Peyer's patch (tissue), 4 donors: ENCODE measurements at regions not wholly inside any gene's neighbourhood (a gene's known extent, or its start where the extent isn't known, plus 50 kb on each side); places are given as distances from the start of the nearest gene placed in this dataset.

Source experiments
- DNase-seq, 3 donors: peaks; one replicate each; pipeline ENCODE4 v3.0.0-alpha.2; 2017 to 2019
- H3K27ac ChIP-seq, 4 donors: fragments of 200-600 bp; sonication (generic); one replicate each; pipeline ENCODE4 v1.5.1; 2016 to 2019
- H3K27me3 ChIP-seq, 2 donors: fragments of 200-600 bp; sonication (generic); one replicate each; pipeline ENCODE4 v1.5.1; 2019
- H3K36me3 ChIP-seq, 3 donors: fragments of 200-600 bp; sonication (generic); one replicate each; pipeline ENCODE4 v1.5.1; 2016 to 2019
- H3K4me1 ChIP-seq, 4 donors: fragments of 200-600 bp; sonication (generic); one replicate each; pipeline ENCODE4 v1.5.1; 2016 to 2019
- H3K4me3 ChIP-seq, 4 donors: fragments of 200-600 bp; sonication (generic); 1 replicate in 3 of 4; 2 replicates in 1 of 4; pipeline ENCODE4 v1.5.1; 2016 to 2019; ENCODE audit warnings: mild to moderate bottlenecking in 1 of 4
- H3K9me3 ChIP-seq, 4 donors: fragments of 200-600 bp; sonication (generic); one replicate each; pipeline ENCODE4 v1.5.1; 2016 to 2019; ENCODE audit warnings: mild to moderate bottlenecking in 1 of 4
- POLR2A ChIP-seq, 2 donors: fragments of 450-650 bp; IDR thresholded peaks; one replicate each; pipeline ENCODE4 v1.5.1; 2017; ENCODE audit warnings: antibody characterized with exemption in 2 of 2, mild to moderate bottlenecking in 2 of 2, moderate library complexity in 2 of 2
- TF ChIP-seq, protein P1 (sequence below), 6 experiments: fragments of 450-650 bp in 4 of 6; fragments of 200-600 bp in 2 of 6; sonication (generic) in 1 of 6; IDR thresholded peaks; one replicate each; pipeline ENCODE4 v1.5.1; 2017 to 2019; ENCODE audit warnings: antibody characterized with exemption in 6 of 6, mild to moderate bottlenecking in 3 of 6, moderate library complexity in 1 of 6

DNA sequence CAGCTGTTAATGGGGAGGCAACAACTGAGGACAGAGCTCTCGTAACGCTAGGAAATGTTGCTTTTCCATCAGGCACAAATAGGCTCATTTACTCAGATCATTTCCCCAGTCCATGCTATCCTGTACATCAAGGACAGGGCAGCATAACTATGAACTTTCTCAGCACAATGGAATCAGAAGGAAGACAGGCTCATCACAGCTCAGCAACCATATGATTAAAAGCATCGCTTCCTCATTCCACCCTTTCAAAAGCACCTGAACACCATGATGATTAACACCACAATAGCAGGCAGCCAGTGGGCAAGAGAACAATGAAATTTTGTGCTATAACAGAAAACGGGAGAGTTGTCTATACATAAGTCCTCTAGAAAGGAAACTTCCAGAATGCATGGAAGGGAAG lies 297.8 kb downstream of the ZNF674 start:
- no peak for DNase-seq
- H3K4me3 ChIP-seq = no peak overlapping the region
- no peaks in the 10 kb centered on the region for H3K4me1 ChIP-seq
- TF ChIP-seq POLR2A (IDR thresholded peaks at IDR 0.05) = no peak
- TF ChIP-seq, protein P1, sequence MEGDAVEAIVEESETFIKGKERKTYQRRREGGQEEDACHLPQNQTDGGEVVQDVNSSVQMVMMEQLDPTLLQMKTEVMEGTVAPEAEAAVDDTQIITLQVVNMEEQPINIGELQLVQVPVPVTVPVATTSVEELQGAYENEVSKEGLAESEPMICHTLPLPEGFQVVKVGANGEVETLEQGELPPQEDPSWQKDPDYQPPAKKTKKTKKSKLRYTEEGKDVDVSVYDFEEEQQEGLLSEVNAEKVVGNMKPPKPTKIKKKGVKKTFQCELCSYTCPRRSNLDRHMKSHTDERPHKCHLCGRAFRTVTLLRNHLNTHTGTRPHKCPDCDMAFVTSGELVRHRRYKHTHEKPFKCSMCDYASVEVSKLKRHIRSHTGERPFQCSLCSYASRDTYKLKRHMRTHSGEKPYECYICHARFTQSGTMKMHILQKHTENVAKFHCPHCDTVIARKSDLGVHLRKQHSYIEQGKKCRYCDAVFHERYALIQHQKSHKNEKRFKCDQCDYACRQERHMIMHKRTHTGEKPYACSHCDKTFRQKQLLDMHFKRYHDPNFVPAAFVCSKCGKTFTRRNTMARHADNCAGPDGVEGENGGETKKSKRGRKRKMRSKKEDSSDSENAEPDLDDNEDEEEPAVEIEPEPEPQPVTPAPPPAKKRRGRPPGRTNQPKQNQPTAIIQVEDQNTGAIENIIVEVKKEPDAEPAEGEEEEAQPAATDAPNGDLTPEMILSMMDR (IDR thresholded peaks at IDR 0.05) = no peak
- no peaks in the 10 kb centered on the region for H3K27me3 ChIP-seq
- H3K27ac ChIP-seq = no peak overlapping the region
- no peaks in the 10 kb centered on the region for H3K9me3 ChIP-seq
- no peaks in the 10 kb centered on the region for H3K36me3 ChIP-seq

DNA sequence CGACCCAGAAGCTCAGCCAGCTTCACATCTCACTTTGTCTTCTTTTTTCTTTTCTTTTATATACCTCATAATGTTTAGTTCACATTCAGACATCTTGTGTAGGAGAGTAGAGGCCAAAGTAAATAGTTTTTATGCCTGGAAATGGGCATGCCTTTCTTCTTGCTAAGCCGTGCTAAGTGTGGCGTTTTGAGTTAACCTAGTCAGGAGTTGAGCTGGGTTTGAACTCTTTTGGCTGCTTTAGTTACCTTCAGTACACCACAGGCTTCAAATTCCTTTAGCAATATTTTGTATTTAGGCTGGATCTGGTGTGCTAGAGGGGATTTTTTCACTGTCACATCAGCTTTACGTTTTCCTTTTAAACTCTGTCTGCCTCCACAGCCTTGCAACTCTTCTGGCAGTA lies 300.8 kb downstream of the ZNF674 start:
- Histone ChIP-seq H3K4me3 (no peak overlapping the region), H3K36me3 (no peaks in the 10 kb centered on the region), H3K9me3 (no peaks in the 10 kb centered on the region), H3K27ac (no peak overlapping the region), H3K27me3 (no peaks in the 10 kb centered on the region), H3K4me1 (no peaks in the 10 kb centered on the region)
- no peak for DNase-seq
- TF ChIP-seq, protein P1 (IDR thresholded peaks at IDR 0.05) = no peak
- no peak for TF ChIP-seq POLR2A (IDR thresholded peaks at IDR 0.05)

DNA sequence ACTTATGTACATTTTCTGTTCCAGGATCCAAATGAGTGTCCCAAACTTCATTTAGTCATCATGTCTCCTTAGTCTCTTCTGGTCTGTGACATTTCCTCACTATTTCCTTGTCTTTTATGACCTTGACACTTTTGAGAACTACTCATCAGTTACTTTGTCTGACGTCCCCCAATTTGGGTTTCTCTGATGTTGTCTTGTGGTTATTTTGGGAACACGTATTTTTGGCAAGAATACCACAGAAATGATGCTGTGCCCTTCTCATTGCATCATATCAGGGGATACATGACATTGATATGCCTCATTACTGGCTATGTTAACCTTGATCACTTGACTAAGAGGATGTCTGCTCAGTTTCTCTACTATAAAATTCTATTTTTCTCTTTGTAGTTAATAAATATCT lies 308.8 kb downstream of the ZNF674 start:
- no peak for TF ChIP-seq POLR2A (IDR thresholded peaks at IDR 0.05)
- TF ChIP-seq, protein P1 (IDR thresholded peaks at IDR 0.05) = no peak
- no peaks in the 10 kb centered on the region for H3K36me3 ChIP-seq
- no peak overlapping the region for H3K4me3 ChIP-seq
- H3K9me3 ChIP-seq = no peaks in the 10 kb centered on the region
- no peaks in the 10 kb centered on the region for H3K27me3 ChIP-seq
- no peak for DNase-seq
- H3K4me1 ChIP-seq = no peaks in the 10 kb centered on the region
- no peak overlapping the region for H3K27ac ChIP-seq

DNA sequence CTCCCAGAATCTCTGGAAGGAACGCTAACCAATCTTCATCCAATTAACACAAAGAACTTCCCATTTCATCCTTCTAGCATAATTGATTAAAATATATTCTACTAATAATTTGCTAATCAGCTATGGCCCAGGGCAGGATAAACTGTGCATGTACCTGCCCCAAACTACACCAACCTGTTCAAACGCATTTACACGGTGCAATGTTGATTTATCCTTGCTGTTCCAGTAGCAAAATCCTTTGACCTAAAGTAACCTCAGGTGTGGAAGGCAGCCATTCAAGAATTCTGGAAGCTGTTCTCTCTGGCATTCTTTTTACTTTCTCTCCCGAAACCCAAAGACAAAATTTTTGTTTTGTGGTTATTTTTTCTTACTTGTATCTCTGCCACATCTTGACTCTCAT lies 309.4 kb downstream of the ZNF674 start:
- Histone ChIP-seq H3K27me3 (no peaks in the 10 kb centered on the region), H3K4me3 (no peak overlapping the region), H3K27ac (no peak overlapping the region), H3K9me3 (no peaks in the 10 kb centered on the region), H3K4me1 (no peaks in the 10 kb centered on the region), H3K36me3 (no peaks in the 10 kb centered on the region)
- DNase-seq = no peak
- TF ChIP-seq POLR2A (IDR thresholded peaks at IDR 0.05) = no peak
- TF ChIP-seq, protein P1 (IDR thresholded peaks at IDR 0.05) = no peak

DNA sequence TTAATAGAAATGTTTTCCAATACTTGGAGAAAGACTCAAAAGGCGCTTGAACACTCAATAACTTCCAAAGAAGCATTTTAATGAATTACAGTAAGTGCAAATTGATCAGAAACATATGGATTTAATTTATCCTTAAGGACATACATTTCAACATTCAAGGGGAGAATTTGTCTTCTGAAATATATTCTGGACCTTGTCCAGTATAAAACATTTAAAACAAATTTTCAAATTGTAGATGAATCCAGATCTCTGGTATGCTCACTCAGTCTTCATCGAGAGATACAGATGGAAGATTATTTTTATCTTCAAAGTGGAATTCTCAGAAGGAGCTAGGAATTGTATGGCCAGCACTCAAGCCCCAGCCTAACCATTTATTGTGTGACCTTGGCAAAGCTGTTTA lies 310.4 kb downstream of the ZNF674 start:
- Histone ChIP-seq H3K4me3 (no peak overlapping the region), H3K4me1 (no peaks in the 10 kb centered on the region), H3K36me3 (no peaks in the 10 kb centered on the region), H3K27ac (no peak overlapping the region), H3K27me3 (no peaks in the 10 kb centered on the region), H3K9me3 (no peaks in the 10 kb centered on the region)
- no peak for DNase-seq
- TF ChIP-seq, protein P1 (IDR thresholded peaks at IDR 0.05) = no peak
- TF ChIP-seq POLR2A (IDR thresholded peaks at IDR 0.05) = no peak

DNA sequence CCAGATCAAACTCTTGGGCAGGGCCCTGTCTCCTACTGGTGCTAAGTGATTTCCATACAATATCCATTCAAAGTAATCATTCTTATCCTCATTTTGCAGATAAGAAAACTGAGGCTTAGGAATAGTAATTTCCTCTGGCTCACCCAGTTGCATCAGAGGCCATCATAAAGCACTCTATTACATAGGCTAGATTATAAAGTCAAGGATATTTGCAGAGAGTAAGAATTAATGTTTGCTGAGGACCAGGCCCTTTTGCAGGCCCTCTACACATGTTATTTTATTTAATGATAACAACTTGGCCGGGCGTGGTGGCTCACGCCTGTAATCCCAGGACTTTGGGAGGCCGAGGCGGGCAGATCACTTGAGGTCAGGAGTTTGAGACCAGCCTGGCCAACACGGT lies 316.8 kb downstream of the ZNF674 start:
- no peak overlapping the region for H3K27ac ChIP-seq
- H3K36me3 ChIP-seq = no peaks in the 10 kb centered on the region
- H3K9me3 ChIP-seq = no peaks in the 10 kb centered on the region
- TF ChIP-seq, protein P1 (IDR thresholded peaks at IDR 0.05) = no peak
- TF ChIP-seq POLR2A (IDR thresholded peaks at IDR 0.05) = no peak
- H3K4me3 ChIP-seq = no peak overlapping the region
- no peak for DNase-seq
- H3K4me1 ChIP-seq = no peaks in the 10 kb centered on the region
- H3K27me3 ChIP-seq = no peaks in the 10 kb centered on the region
